ENCODE measurements at regions not wholly inside any gene's neighbourhood (a gene's known extent, or its start where the extent isn't known, plus 50 kb on each side); places are given as distances from the start of the nearest gene placed in this dataset.

DNA sequence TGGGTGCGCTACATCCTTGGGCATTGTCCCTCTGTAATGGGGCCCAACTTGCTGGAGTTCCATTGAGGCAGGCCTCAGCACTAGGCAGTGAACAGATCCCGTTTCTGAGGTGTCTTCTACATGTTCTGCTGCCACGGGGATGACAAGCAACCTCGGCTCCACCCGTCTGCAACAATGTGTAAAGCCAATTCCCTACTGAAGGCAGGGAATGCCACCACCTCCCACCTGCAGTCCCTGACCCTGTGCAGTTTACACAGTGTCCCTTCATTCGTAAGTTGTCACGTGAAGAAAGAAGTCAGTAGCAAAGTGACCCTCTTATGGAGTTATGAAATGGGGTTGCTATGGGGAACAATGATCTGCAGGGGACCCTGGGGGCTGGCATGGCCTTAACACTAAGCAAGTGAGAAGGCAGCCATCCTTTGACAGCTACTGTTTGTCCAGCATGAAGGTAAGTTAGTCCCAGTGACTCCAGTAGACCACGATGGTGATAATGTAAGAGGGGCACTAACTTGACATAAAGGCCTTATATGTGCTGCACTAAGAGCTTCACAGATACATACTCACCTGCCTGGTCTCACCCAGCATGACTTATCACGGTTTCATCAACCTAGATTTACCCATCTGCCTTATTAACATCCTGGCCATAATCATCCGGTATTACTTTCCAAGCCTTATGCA lies 130.6 kb upstream of the ZSWIM2 start:
- H3K4ac ChIP-seq (ENCODE audit: low read depth, low read length) = no peak overlapping the region
- H2BK120ac ChIP-seq (ENCODE audit: low read depth, low read length) = no peak overlapping the region
- no peak for ATAC-seq (ENCODE audit: low read depth)
- no peak overlapping the region for H2AK9ac ChIP-seq (replicated peaks; ENCODE audit: low read depth, low read length, poor library complexity)
- H4K91ac ChIP-seq (ENCODE audit: insufficient read depth, low read depth, low read length) = no peak overlapping the region
- no peaks in the 10 kb centered on the region for H3K79me1 ChIP-seq (ENCODE audit: low read depth in 1 of 2, low read length in 2 of 2)
- ChIA-PET CTCF (no interaction called here), POLR2A (ENCODE audit: unreplicated experiment) (no interaction called here)
- H3K9me1 ChIP-seq (ENCODE audit: insufficient read depth, low read length) = no peaks in the 10 kb centered on the region
- no peak overlapping the region for H3K14ac ChIP-seq (replicated peaks; ENCODE audit: low read depth, low read length)
- H3K36me3 ChIP-seq (ENCODE audit: control insufficient read depth, insufficient read depth, low read length) = no peaks in the 10 kb centered on the region
- BruUV-seq (replicated peaks) = no TSS peak
- H3K23ac ChIP-seq (ENCODE audit: low read depth, low read length) = no peak overlapping the region
- no peaks in the 10 kb centered on the region; the same call in 1 of the 2 replicates for H3K9me3 ChIP-seq (ENCODE audit: control insufficient read depth, insufficient read depth, low read length)
- intact Hi-C loops (cut with micrococcal nuclease) (no loop called here), dilution Hi-C loops (cut with HindIII; ENCODE audit: low sequenced_read_pairs, unreplicated experiment) (no loop called here), in situ Hi-C loops (cut with MboI; ENCODE audit: low sequenced_read_pairs) (no loop called here)
- TF ChIP-seq MXI1 (IDR thresholded peaks at IDR 0.05; ENCODE audit: borderline replicate concordance, low read depth, low read length) (no peak), SMC3 (IDR thresholded peaks at IDR 0.05; ENCODE audit: low read depth, low read length) (no peak), MAZ (IDR thresholded peaks at IDR 0.05; ENCODE audit: borderline replicate concordance, low read depth, low read length) (no peak), MAFK (IDR thresholded peaks at IDR 0.05; ENCODE audit: low read depth, low read length) (no peak), NFE2L2 (IDR thresholded peaks at IDR 0.05; ENCODE audit: low read depth, low read length) (no peak), CEBPB (IDR thresholded peaks at IDR 0.05; ENCODE audit: low read depth, low read length) (no peak), BHLHE40 (IDR thresholded peaks at IDR 0.05; ENCODE audit: low read depth, low read length) (no peak), RAD21 (IDR thresholded peaks at IDR 0.05; ENCODE audit: low read length) (no peak), RFX5 (IDR thresholded peaks at IDR 0.05; ENCODE audit: low read depth, low read length) (no peak), RCOR1 (IDR thresholded peaks at IDR 0.05; ENCODE audit: insufficient replicate concordance, low read length) (no peak), CHD1 (IDR thresholded peaks at IDR 0.05; ENCODE audit: low read depth, low read length) (no peak), POLR2A (IDR thresholded peaks at IDR 0.05; ENCODE audit: low read depth, low read length) (no peak), FOS (IDR thresholded peaks at IDR 0.05; ENCODE audit: low read depth, low read length) (no peak)
- TF ChIP-seq, protein P1, sequence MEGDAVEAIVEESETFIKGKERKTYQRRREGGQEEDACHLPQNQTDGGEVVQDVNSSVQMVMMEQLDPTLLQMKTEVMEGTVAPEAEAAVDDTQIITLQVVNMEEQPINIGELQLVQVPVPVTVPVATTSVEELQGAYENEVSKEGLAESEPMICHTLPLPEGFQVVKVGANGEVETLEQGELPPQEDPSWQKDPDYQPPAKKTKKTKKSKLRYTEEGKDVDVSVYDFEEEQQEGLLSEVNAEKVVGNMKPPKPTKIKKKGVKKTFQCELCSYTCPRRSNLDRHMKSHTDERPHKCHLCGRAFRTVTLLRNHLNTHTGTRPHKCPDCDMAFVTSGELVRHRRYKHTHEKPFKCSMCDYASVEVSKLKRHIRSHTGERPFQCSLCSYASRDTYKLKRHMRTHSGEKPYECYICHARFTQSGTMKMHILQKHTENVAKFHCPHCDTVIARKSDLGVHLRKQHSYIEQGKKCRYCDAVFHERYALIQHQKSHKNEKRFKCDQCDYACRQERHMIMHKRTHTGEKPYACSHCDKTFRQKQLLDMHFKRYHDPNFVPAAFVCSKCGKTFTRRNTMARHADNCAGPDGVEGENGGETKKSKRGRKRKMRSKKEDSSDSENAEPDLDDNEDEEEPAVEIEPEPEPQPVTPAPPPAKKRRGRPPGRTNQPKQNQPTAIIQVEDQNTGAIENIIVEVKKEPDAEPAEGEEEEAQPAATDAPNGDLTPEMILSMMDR (conservative IDR thresholded peaks at IDR 0.05; ENCODE audit: low read depth, low read length) = no peak
- TF ChIP-seq, protein P2, sequence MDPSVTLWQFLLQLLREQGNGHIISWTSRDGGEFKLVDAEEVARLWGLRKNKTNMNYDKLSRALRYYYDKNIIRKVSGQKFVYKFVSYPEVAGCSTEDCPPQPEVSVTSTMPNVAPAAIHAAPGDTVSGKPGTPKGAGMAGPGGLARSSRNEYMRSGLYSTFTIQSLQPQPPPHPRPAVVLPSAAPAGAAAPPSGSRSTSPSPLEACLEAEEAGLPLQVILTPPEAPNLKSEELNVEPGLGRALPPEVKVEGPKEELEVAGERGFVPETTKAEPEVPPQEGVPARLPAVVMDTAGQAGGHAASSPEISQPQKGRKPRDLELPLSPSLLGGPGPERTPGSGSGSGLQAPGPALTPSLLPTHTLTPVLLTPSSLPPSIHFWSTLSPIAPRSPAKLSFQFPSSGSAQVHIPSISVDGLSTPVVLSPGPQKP (IDR thresholded peaks at IDR 0.05; ENCODE audit: borderline replicate concordance, low read depth, low read length) = no peak
- TF ChIP-seq, protein P3, sequence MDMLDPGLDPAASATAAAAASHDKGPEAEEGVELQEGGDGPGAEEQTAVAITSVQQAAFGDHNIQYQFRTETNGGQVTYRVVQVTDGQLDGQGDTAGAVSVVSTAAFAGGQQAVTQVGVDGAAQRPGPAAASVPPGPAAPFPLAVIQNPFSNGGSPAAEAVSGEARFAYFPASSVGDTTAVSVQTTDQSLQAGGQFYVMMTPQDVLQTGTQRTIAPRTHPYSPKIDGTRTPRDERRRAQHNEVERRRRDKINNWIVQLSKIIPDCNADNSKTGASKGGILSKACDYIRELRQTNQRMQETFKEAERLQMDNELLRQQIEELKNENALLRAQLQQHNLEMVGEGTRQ (IDR thresholded peaks at IDR 0.05; ENCODE audit: low read depth, low read length) = no peak
- H3K18ac ChIP-seq (ENCODE audit: low read depth, low read length) = no peak overlapping the region
- no peak overlapping the region for H3K56ac ChIP-seq (ENCODE audit: extremely low read depth, insufficient read depth, low read length)
- no peaks in the 10 kb centered on the region for H4K20me1 ChIP-seq (ENCODE audit: insufficient read depth, low read length)
- no peaks in the 10 kb centered on the region for H3K4me1 ChIP-seq (ENCODE audit: control insufficient read depth, insufficient read depth, low read length)
- no peaks in the 10 kb centered on the region for H3K27me3 ChIP-seq (ENCODE audit: control insufficient read depth, insufficient read depth, low read length)
- H3K27ac ChIP-seq (ENCODE audit: insufficient read depth, low read length) = no peak overlapping the region
- H3K9ac ChIP-seq (ENCODE audit: low read depth, low read length) = no peak overlapping the region
- no peak overlapping the region for H2BK5ac ChIP-seq (ENCODE audit: low read depth, low read length, poor library complexity, severe bottlenecking)
- no peak overlapping the region for H2BK15ac ChIP-seq (ENCODE audit: low read depth, low read length)
- no peak overlapping the region for H4K8ac ChIP-seq (ENCODE audit: low read depth in 2 of 2, low read length in 2 of 2)
- no peak overlapping the region for H2BK20ac ChIP-seq (ENCODE audit: low read depth, low read length)
- H2AK5ac ChIP-seq (ENCODE audit: low read depth, low read length) = no peak overlapping the region
- no peak overlapping the region for H3K4me3 ChIP-seq (ENCODE audit: insufficient read depth, low read depth, low read length)
- H4K5ac ChIP-seq (ENCODE audit: low read depth, low read length) = no peak overlapping the region
- no peak overlapping the region for H3K4me2 ChIP-seq (ENCODE audit: low read depth, low read length)
- WGBS, 2 experiments (ENCODE audit: extremely low coverage in 2 of 2, insufficient read length in 1 of 2) = 80% methylated on average over 2 of the region's 10 CpGs; no CpG with 5 or more reads in 1 of the 2 experiments
- no peak for DNase-seq
- no peak overlapping the region for H2AFZ ChIP-seq (replicated peaks; ENCODE audit: low read length, poor library complexity)
